ENCODE measurements at regions not wholly inside any gene's neighbourhood (a gene's known extent, or its start where the extent isn't known, plus 50 kb on each side); places are given as distances from the start of the nearest gene placed in this dataset.

DNA sequence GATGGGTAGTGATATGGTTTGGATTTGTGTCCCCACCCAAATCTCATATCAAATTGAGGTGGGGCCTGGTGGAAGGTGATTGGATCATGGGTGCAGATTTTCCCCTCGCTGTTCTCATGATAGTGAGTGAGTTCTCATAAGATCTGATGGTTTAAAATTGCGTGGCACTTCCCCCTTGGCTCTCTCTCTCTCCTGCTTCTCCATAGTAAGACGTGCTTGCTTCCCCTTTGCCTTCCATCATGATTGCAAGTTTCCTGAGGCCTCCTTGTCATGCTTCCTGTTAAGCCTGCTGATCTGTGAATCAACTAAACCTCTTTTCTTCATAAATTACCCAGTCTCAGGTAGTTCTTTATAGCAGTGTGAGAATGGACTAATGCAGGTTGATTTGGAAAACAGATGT, 223.2 kb upstream of the APCDD1 start:
- DNase-seq: peak; percentile 7 to 39

DNA sequence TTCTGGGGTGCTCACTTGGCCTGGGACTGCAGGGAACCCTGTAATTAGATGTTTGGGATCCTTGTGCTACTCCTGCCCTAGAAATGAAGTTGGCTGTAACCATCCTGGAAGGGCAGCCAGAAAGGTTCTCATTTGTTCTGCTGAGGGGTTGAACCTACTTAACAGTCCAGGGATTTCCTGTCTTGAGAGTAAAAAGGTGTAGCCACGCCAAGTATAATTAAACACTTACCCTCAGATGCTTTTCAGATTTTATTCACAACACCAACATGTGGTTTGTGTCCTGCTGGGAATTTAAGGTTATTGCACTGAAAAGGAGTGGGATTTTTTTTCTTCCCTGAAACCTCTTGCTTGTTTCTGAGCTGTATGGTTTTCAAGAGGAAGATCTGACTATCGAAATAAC, 222.4 kb upstream of the APCDD1 start:
- DNase-seq: no peak

DNA sequence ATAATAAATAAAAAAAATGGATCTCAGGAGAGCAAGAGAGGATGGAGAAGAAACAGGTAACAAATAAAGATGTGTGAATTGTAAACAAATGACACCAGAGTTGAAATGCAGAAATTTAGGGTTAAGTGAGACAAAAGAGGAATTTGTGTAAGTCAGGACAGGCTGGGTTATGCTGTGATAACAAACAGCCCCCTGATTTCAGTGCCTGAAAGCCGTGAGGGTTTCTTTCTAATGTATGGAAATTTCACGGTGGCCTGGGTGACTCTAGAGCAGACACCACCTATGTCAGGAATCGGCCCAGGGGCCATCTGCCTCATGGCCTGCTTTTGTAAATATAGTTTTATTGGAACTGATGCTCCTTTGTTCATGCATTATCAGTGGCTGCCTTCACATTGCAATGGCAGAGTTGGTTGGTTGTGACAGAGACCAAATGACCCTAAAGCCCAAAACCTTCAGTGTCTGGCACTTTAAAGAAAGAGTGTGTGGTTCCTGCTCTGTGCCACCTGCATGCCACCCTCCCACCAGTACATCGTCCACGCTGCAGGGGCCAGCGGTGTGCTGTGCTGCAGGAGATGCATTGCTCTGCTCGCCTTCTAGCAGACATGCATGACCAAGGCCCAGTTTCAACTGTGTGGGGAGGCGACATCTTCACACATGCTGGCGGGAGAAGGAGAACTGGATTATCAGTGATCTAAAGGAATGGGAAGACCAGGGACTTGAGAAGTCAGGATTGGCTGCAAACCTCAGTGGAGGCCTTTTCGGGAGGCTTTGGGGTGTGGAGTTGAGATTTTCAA, 221.2 kb upstream of the APCDD1 start:
- no peak for DNase-seq

GRCh38 chr18:10234281-10234680, 220.2 kb upstream of the APCDD1 start:
- DNase-seq: no peak

DNA sequence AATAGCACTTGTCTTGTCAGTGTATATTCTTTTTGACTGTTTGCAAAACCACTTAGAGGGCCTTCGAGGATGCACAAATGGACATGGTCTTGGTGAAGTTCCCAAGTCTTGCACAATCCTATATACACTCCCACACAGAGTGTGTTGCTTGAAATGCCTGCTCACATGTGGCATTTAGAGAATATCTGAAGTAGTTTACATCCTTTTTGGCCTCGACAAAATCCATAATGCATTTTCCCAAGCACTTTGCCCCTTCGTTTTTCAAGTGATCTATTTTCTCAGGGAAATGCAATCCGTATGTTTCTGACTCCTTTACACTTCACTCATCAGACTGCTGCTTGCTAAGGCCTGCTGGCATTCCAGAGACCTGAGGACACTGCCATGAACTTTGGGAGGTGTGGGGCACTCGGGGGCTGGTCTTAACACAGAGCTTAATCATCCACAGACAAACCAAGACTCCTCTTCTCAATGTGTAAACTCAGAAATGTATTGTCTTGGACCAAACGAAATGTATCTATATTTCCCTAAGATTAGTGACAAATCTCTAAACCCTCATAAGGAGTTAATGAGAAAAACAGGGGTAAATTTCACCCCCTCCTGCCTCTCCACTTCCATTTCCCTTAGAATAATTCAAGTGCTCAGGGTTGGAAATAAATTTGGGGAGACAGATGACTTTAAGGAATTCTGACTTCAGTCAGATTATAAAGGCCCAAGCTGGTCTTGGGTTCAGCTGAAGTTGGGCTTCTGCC, 219.3 kb upstream of the APCDD1 start:
- DNase-seq: no peak

DNA sequence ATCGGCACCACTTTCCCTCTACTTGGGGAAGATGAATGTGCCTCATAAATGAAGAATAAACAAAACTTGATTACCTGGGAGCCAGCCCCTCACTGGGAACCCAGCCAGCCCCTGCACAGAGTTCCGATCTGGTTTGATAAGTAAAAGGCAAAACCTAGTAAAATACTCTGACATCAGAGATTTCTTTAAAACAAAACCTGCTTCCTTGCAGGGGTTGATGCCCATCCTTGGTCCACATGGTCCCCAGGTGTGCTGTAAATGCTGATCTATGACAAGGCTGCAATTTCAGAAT, 218.8 kb upstream of the APCDD1 start:
- DNase-seq: no peak

DNA sequence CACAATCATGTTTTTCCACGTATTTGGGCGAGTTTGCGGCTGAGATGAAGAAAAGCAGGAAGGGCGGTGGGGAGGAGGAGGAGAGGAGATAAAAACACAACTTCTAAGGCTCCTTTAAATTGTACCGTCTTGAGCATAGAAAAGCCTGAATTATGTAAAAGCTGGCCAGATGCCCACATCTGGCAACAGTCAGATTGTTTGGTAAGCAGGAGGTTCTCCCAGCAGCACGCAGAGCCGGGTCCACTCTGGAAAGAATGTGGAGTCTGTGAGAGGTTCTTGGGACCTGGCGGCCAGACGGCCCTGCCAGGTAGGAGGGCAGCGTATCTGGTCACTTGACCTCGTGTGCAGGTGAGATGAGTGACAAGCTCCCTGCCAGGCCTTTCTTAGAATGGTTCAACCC, 215.3 kb upstream of the APCDD1 start:
- DNase-seq: no peak

DNA sequence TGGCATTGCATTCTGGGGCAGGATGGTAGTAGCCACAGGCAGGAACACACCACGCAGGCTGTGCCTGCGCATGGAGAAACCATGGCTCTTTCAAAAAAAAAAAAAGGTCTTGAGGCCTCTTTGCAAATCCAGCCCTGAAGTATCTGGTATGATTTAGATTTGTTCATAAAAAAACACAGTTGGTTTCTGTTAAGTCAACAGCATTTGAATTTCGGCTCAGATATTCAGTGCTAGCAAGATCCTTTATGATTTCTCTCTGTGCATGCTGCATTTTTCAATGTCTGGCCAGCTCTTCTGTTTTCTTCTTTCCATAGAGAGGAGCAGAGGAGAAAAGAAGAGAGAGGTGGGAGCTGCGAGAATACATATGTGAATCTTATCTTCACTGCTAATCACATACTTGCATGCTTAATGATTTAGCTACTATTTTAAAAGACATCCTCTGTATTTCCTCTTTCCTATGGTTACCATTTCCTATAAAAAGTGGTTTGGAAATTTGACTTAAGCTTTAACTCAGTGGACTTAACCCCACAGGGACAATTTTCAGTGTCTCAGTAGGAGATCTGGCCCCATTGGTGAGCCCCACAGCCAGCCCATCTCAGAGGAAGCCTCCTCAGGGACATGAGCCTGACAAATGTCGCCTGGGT, 214.3 kb upstream of the APCDD1 start:
- DNase-seq: no peak

DNA sequence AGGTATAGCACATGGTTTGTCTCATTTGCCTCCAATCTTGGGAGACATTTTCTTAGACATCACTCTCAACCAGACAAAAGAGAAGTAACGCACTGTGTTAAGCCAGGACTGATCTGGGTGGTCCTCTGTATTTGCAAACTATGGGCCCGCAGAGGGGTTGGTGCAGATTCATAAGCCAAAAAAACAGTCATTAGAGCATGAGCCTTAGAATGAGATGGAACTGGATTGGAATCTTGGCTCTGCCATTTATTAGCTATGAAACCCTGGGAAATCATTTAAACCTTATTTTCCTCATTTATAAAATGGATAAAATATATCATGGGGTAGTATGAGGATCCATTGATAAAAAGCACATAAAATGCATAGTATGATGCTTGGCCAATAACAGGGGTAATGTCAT, 213.5 kb upstream of the APCDD1 start:
- no peak for DNase-seq

DNA sequence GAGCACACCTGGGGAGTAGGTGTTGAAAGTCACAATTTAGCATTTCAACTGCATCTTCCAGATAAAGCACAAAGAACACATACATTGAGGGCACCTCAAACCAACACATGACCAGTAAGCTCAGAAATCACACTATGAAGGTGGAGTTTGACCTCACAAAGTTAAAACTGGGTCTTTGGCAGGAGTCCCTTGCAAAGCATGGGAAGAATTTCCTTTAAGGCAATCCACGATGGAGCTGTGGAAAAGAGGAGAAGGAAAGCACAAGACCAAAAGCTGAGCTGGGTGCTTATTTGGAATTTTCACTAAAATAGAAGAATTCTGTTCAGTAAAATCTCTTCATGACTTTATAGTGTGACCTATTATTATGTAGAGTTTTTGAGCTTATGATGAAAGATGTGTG, 212.9 kb upstream of the APCDD1 start:
- DNase-seq: no peak

- no peak for DNase-seq
Measured at GRCh38 chr18:10242936-10243680, 211.3 kb upstream of the APCDD1 start.

DNA sequence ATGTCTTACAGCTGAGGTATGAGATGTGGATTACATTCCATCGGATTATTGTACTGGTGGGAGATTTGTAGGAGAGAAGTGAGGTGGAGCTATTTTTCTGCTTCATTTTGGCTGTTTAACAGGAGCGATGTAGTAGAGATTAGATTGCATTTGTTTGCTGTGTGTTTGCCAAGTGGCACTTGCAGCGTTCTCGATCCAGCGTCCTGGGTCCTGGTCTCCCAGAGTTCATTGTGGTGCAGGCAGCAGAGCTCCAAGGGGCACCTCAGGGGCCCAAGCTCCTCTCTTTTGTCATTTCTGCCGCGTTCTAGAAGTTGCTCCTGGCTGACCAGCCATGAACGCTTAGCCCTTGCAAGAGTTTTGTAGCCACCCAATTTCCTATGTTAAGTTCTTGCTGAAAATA, 210.1 kb upstream of the APCDD1 start:
- no peak for DNase-seq

GRCh38 chr18:10245031-10245845, 209.2 kb upstream of the APCDD1 start:
- DNase-seq: no peak

DNA sequence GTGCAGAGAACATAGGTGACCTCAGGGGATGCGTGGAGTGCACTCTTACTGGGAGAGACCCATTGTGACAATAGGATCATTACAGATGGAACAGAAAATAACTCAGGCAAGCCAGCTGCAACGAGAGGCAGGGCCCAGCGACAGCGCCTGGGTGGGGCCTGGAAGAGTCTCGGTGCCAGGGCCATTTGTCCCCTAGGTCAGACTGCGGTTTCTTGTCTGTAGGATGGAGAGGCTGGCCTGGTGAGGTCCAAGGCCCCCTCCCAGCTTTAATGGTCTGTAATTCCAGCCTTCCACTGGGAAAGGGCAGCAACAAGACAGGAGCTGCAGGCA, 208.6 kb upstream of the APCDD1 start:
- no peak for DNase-seq

DNA sequence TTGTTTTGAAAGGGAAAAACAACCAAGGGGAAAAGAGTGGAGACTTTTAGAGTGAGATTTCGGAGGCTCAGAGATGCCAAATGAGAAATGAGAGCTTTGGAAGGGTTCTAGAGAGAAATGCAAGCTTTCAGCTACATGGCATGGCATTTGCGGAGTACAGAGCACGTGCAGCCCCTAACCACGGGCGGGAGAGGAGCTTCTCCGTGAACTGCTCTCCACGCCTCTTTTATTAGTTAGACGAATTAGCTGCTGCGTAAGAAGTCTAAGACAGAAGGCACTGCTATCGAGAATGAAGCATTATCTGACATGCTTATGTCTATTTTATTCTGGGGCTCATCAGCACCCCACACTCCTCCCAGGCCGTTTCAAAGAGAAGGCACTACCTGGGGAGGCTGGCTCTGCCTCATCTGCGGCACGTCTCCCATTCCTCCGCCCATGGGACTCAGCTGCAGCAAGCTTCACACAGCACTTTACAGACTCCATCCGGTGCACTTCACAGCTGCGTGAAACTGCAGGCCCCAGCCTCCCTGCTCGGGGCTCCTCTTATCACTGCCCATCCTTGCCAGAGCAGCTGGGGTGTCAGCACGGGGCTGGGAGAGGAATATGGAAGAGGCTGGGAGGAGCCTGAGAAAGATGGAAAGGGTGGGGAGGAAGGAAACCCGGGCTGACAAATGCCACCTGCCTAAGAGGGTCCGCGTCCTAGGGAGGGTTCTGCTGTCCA, 207.3 kb upstream of the APCDD1 start:
- no peak for DNase-seq

- no peak for DNase-seq
Measured at GRCh38 chr18:10247742-10248082, 206.7 kb upstream of the APCDD1 start.

DNA sequence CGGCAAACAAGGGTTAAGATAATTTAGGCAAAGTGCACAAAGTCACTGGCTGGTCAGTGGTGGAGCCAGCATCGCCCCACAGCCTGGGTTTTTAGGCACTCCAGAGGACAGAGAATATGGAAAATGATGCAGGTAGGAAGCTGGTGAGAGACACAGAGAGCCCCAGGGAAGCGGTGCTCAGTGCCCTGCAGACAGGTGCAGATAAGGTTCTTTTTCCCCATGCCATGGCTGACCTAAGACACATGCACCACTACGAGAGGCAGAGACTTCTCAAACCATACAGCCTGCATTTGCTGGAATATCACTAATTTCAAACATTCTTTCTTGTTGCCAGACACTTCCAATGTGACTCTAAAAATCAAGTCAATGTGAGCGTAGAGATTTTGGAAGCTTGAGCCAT, 205.7 kb upstream of the APCDD1 start:
- DNase-seq: no peak

DNA sequence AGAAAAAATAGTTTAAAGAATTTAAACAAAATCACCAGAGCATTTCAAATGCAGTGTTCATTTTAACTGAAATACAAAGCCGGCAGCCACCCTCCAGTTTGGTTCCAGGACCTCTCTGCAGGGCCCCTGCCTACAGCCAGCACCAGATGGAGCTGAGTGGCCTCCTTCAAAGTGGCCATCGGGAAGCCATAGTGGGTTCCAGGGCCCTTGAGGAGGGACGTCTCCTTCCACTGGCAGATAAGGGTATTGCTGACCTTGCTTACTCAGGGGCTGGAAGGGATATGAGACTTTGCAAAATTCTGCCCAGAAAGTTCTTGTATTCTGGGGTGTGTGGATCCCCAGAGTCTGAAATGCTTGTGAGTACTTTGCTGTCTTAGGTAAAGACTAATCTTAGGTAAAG, 205.2 kb upstream of the APCDD1 start:
- DNase-seq: no peak

GRCh38 chr18:10249801-10250200, 204.6 kb upstream of the APCDD1 start:
- no peak for DNase-seq

GRCh38 chr18:10252494-10252893, 201.9 kb upstream of the APCDD1 start:
- DNase-seq: no peak

DNA sequence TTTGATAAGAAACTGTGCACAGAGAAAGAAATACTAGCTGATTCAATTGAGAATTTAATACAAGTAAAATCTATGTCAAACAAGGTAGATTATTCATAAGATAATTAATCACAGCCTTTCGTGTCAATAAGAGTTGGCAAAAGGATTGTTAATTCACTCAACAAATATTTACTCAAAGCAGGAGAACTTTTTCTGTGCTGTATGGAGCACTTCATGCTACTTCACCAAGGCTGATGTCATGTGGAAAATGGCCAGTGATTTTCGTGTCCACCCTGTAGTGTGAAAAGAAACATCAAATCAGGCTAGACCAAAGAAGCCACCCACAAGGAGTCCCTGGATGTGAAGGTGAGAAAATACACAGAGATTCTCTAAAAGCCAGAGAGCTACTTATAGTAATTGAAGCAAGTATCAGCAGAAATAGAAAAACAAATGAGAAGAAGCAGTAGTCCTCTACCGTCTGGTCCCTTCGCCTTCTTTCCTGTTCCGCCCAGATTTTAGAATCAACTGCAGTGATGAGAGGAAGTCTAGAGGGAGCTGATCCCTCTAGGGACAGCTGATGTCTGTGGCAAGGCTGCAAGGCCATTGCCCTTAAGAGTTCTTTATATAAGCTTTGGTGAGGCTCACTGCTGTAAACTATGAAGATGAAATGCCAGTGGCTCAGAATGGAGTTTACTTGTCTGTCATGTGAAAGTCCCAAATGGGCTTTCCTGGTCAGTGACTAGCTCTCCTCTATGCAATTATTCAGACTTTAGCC, 201.3 kb upstream of the APCDD1 start:
- DNase-seq: no peak
